ENCODE measurements at regions not wholly inside any gene's neighbourhood (a gene's known extent, or its start where the extent isn't known, plus 50 kb on each side); places are given as distances from the start of the nearest gene placed in this dataset.

DNA sequence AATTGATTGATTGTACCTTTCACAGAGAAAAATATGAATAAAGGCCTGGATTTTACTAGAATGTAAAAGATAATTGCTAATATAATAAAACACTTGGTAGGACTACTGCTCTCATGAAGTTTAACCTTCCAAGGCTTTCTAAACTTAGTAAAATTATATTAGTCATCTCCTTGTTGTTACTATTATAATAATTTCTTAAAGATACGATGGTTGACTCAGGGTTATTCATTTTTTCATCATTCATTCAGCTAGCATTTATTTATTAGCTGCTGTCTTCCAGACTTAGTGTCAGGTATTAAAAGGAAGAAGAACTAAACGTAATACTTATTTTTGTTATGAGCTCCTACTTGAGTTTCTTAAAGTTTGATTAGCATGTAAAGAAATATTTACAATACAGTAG is 771.6 kb upstream of the NR2F2 start:
- Histone ChIP-seq H3K14ac (ENCODE audit: insufficient read length) (no peak overlapping the region), H3K79me2 (ENCODE audit: control insufficient read depth in 1 of 2, insufficient read depth in 2 of 2, low read length in 2 of 2) (no peaks in the 10 kb centered on the region), H3K4ac (replicated peaks; ENCODE audit: insufficient read length, low read depth, low read length) (no peak overlapping the region), H3K56ac (replicated peaks; ENCODE audit: insufficient read length, low read depth, low read length) (no peak overlapping the region), H3K27ac (ENCODE audit: low read depth, low read length) (no peak overlapping the region), H3K4me2 (ENCODE audit: insufficient read depth in 1 of 2, low read depth in 2 of 2, low read length in 2 of 2) (no peak overlapping the region), H2AK5ac (ENCODE audit: low read depth, low read length) (no peak overlapping the region), H3K27me3 (replicated peaks in 1 of 4; ENCODE audit: control insufficient read depth in 3 of 4, extremely low read depth in 1 of 4, insufficient read depth in 3 of 4, low read length in 3 of 4) (no peaks in the 10 kb centered on the region), H3K79me1 (ENCODE audit: low read depth, low read length) (no peaks in the 10 kb centered on the region), H2AFZ (ENCODE audit: low read length) (no peak overlapping the region), H4K5ac (ENCODE audit: insufficient read length, low read depth, low read length) (no peak overlapping the region), H3K4me3 (ENCODE audit: extremely low read depth in 1 of 4, insufficient read depth in 2 of 4, low read depth in 3 of 4, low read length in 4 of 4) (no peak overlapping the region), H2BK15ac (ENCODE audit: low read length) (no peak overlapping the region), H2BK20ac (ENCODE audit: low read length) (no peak overlapping the region), H3K36me3 (ENCODE audit: control insufficient read depth in 2 of 4, insufficient read depth in 4 of 4, low read length in 3 of 4) (no peaks in the 10 kb centered on the region), H3K4me1 (replicated peaks in 1 of 4; ENCODE audit: control insufficient read depth in 3 of 4, insufficient read depth in 4 of 4, low read length in 3 of 4) (peaks cover 0 to 8% (median 0%) of the 10 kb centered on the region in 4 experiments; a peak in 1 of 7 replicates), H2BK120ac (replicated peaks; ENCODE audit: low read depth, low read length) (no peak overlapping the region), H3K9ac (replicated peaks in 1 of 4; ENCODE audit: extremely low read depth in 1 of 4, low read depth in 3 of 4, low read length in 3 of 4) (no peak overlapping the region), H3K9me3 (ENCODE audit: insufficient read depth in 2 of 2, low read depth in 1 of 2, low read length in 1 of 2) (no peaks in the 10 kb centered on the region), H4K91ac (replicated peaks; ENCODE audit: insufficient read length, low read length) (no peak overlapping the region), H2BK5ac (ENCODE audit: low read depth, low read length) (no peak overlapping the region), H4K8ac (ENCODE audit: extremely low read depth, insufficient read depth, low read length) (no peak overlapping the region), H3K23ac (ENCODE audit: insufficient read length) (no peak overlapping the region), H3K23me2 (ENCODE audit: low read depth, low read length) (peaks cover 3% of the 10 kb centered on the region; the same call in 1 of the 2 replicates), H2BK12ac (ENCODE audit: low read depth, low read length) (no peak overlapping the region), H4K20me1 (replicated peaks in 1 of 2; ENCODE audit: control insufficient read depth in 1 of 2, insufficient read depth in 2 of 2, low read length in 2 of 2) (no peaks in the 10 kb centered on the region), H3K18ac (ENCODE audit: extremely low read depth, low read length) (no peak overlapping the region)
- no peak for TF ChIP-seq SP2 (IDR thresholded peaks at IDR 0.05; ENCODE audit: low read length)
- no peak for TF ChIP-seq EP300 (IDR thresholded peaks at IDR 0.05; ENCODE audit: borderline replicate concordance in 1 of 2, low read depth in 2 of 2, low read length in 2 of 2)
- no peak for DNase-seq (ENCODE audit: low read depth in 1 of 2, low spot score in 2 of 2)
- CTCF ChIA-PET (ENCODE audit: partially characterized antibody), result interaction anchor here (0.6 to 0.7 kb wide), 3 partner anchors 265 to 553 kb away, joined by 3 to 4 read pairs (median 3); no protein-coding TSS in a partner anchor
- whole genome bisulfite sequencing, 2 experiments (ENCODE audit: extremely low coverage in 1 of 2, insufficient coverage in 1 of 2, insufficient read length in 1 of 2, insufficient replicate concordance in 2 of 2, low coverage in 1 of 2, low lambda C conversion rate in 2 of 2, missing lambda C conversion rate in 1 of 2), result 93% methylated on average over 2 of the region's 2 CpGs; no CpG with 5 or more reads in 1 of the 2 experiments
- POLR2A ChIA-PET (ENCODE audit: partially characterized antibody), result no interaction called here
- FAIRE-seq, result no peak

Measured in H1 (cell line).